ENCODE measurements at regions not wholly inside any gene's neighbourhood (a gene's known extent, or its start where the extent isn't known, plus 50 kb on each side); places are given as distances from the start of the nearest gene placed in this dataset.

GRCh38 chr5:8827696-8828095, 718.2 kb downstream of the SEMA5A start:
- TF ChIP-seq CTCF (IDR thresholded peaks at IDR 0.05) (no peak), EZH2phosphoT487 (IDR thresholded peaks at IDR 0.05) (no peak), EZH2 (IDR thresholded peaks at IDR 0.05) (no peak)
